ENCODE measurements at regions not wholly inside any gene's neighbourhood (a gene's known extent, or its start where the extent isn't known, plus 50 kb on each side); places are given as distances from the start of the nearest gene placed in this dataset.

DNA sequence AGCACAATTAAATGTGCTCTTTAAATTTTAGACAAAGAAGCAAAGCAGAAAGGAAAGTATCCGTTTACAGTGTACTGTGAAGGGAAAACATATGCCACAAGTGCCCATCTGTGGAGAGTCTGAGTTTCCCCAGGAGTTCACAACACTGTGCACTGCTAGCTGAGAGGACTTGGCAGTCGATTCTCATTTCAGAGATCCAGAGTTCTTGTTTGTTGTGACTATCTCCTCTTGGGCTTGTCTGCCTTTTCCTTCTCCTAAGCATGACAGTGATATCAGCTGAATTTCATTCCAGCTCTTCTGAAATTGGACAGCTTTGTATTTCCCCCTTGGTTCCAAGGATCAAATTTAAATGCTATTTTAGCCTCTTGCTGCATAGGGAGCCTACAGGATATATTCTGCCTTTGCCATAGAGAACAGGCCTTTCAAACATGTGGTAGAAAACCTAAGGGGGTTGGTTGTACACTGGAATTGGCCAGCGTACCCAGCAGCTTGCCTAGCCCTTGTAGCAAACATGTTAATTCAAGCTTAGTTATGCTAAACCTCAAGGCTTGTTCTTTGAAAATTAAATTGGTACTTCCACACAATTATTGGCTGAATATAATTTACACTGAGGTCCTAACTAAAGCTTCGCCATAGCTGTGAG is 259.2 kb upstream of the NOVA1 start:
- DNase-seq: peak; percentile 16

DNA sequence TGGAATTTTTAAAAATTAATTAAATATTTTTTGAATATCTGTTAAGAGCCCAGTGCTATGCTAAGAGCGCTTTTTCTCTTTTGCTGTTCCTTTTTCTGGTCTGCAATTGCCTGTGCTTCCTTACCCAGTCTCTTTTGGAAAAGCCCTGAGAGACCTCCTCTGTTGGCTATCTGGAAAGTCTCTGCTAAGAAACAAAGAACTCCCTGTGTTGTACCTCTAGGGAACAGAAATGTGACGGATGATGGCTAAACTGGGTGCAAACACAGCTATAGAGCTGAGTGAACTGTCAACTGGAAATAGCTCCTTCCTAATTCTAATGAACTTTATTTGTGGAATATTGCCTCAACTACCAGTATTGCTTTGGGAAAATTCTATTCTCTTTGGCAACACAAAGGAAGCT is 261.6 kb upstream of the NOVA1 start:
- no peak for DNase-seq

DNA sequence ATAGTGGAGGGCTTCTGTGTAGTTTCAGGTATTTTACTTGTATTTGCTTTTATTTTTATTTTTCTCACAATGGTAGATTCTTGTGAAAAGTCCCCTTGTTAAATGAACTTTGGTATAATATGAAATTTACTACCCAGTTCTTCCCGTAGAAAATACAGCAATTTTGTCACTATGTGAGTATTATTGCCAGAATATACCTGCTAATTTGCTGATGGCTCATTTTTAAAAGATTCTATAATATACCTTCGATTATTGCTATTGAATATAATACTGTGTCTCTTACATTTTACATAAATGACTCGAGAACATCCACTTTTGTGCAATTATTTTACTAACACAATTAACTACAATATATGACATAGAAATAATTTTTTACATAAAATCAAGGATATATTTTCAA is 262.3 kb upstream of the NOVA1 start:
- no peak for DNase-seq

DNA sequence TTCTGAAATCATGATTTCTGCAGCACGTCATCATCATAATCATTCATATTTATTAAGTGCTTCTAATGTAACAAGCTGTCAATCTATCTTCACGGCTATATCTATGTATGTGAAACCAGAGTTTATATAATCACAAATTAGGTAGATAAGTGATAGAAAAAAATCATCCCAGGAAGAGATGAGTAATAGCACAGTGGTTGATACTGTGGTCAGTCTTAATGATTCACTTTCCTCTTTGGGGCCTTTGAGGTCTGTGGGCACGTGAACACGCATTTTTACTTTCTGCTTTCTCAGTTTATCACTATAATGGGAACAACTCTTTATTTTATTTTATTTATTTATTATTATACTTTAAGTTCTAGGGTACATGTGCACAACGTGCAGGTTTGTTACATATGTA is 265.9 kb upstream of the NOVA1 start:
- no peak for DNase-seq

DNA sequence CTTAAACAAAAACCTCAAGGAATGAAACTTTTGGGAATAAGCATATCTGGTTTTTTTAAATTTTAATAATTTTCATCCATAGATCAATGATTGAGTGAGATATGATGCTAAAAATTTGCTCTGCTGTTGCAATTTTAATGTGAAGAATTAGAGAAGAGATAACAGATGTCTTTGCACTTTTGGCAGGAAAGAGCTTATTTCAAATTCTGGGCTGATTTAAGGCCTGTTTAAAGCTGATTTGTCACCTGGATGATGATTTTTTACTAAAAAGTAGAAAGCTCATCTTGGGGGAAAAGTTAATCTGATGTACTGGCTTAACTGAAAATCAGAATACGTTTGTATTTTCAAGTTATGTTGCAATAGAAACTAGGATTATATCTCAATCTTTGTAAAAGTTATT is 268.9 kb upstream of the NOVA1 start:
- DNase-seq: no peak

DNA sequence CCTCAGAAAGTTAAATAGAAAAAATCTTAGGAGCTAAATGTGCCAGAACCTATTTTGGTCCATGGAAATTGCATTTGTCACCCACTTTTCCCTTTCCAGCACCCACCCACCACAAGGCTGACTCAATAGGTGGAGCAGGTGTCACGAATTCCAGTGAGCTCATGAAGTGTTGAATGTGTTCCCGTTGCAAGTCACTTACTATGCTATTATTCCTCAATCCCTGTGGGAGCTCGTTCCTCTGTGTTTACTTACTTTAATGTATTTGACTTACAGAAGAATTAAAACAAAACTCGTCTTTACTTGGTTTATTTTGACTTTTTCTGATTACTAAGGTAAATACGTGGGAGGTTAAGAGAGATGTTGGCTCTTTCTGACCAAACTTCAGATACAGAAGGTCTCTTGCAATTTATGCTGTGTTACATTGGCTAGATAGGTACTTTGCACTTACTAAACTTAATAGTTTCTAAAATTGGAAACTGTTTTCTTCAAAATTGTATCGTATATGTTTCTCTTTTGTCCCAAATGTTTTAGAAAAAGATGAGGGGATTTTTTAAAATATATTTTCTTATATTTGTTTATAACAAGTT is 269.4 kb upstream of the NOVA1 start:
- DNase-seq: no peak

DNA sequence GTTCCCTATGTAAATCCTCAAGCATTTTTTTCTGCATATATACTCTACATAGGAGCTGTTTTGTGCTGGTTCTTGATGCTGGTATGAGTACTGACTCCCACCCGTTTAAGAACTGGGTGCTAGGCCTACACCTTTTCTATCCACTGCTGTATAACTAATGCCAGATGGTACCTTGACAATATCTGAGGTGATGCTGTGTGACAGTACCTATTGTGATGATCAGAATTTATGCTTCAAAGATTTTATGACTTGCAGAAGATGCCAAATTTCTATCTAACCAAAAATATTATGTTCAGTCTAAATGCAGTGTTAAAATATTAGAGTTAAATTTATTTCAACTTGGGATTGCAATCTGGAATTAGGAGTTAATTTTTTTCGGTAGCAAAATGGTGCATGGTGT is 272.3 kb upstream of the NOVA1 start:
- no peak for DNase-seq

DNA sequence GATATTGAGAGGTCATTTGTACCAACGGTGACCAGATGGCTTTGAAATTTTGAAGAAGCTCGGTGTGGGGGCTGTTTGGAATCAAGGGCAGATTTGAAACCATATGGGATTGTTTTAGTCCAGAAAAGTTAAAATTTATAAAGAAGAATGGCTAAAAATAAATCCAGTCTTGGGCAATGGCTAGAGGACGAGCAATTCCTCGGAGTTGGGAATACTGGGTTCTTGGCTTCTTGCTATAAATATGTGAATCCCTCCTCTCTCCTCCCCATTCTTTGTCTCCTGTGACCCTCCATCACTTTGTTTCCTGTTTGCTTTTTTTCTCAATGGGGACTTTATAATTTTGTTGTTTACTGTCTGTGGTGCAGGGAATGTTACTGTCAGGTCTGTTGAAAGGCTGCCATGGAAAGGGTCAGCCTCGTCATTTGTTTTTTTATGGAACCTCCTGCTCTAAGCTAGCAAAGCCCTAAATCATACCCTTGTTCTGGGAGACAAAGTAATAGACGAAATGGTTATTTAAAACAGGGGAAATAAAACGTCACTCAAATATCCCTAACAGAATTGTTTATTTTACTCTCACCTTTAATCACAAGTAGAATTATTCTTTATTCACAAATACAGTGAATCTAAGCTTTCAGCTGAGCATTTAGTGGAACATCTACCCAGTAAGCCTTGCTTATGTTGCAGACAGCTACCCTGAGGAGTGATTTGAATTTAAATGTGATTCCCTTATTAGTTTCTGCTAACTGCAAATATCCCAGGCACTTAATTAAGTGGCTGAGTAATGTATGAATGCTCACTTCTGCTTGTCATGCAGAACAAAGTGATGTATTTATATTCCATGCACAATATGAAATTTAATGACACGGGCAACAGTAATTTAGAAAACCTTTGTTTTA is 273.1 kb upstream of the NOVA1 start:
- DNase-seq: no peak

DNA sequence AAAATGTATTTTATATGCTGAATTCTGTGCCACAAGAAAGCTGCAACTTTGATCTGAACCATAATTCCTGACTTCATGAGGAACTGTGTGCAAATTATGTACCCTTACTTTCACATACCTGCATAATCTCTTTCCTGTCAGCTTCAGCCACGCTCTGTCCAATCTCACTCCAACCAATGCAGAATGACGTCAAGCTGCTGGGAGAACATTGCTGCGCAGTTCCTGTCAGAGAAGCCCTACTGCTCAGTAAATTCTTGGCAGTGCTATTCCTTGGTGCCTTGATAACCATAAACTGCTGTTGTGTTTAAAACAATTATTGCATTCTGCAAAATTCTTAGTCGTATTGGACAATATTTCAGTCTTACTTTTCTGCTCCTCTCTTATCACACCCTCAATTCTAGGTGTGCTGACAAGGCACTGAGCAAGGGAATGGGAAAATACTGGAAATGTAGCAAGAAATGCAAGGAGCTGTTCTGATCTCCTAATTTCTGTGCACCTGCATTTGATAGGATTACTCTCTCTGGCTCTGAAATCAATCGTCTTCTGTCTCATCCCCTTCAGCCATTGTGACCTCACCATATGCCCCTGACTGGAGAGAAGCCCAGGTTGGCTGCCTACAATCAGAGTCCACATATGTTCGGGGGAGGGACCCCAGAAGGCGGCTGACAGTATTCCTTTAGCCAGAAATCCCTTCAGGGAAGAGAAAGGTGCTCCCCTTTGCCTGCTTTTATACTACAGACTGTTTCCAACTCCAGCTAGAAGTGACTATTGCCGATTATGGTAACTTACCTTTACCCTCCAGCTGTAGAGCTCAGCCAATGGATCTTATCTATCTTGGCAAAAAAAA is 274.9 kb upstream of the NOVA1 start:
- DNase-seq: no peak

DNA sequence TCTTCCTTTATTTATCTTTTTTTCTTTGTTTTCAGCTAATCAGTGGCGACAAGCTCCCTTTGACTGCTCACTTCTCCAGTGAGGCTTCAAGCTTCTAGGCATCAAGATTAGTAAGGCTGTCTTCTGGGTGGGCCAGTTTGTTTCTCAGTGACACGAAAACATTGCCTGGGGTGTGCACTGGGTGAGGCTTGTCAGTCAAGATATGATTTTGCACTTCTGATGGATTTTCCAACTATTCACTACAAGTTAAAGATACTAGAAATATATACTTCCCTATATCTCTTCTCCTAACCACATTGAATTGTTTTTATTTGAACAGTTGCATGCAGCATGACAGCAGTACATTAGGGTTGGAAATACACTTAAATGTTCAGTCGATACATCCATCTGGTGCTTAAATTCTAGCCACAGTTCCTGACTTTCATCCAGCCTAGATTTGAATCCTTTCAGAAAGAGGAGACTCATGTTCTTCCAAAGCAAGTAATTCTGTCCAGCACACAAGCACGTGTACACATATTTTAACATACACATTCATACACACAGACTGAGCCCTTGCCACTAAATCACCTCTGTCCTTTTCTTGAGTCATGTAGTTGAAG is 275.6 kb upstream of the NOVA1 start:
- no peak for DNase-seq

DNA sequence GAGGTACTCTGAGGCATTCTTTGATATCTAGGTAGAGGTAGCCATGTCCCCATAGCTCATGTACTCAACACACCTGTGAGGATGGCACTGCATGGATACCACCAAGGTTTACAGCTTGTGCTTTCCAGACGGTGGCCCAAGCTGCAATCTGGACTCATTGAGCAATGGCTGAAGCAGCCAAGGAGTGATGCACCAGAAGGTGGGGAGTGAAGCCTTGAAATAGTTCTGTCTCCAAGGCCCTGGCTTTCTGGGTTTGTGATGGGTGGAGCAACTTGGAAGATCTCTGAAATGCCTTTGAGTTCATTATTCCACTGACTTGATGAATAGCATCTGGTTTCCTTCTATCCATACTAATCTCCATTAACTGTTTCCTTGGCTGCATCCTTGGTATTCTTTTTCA is 290.0 kb upstream of the NOVA1 start:
- DNase-seq: no peak

DNA sequence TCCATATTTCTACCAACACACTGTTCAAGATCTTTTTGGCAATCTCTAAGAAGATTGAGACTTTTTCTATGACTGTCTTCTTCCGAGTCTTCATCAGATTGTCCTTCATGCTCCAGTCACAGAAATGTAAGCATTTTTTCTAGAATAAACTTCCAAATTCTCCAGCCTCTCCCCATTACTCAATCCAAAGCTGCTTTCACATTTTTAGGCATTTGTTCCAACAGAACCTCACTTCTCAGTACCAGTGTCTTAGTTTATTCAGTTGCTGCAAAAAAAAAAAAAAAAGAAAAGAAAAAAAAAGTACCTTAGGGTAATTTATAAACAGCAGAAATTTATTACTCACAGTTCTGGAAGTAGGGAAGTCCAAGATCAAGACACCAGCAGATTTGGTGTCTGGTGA is 290.8 kb upstream of the NOVA1 start:
- no peak for DNase-seq

DNA sequence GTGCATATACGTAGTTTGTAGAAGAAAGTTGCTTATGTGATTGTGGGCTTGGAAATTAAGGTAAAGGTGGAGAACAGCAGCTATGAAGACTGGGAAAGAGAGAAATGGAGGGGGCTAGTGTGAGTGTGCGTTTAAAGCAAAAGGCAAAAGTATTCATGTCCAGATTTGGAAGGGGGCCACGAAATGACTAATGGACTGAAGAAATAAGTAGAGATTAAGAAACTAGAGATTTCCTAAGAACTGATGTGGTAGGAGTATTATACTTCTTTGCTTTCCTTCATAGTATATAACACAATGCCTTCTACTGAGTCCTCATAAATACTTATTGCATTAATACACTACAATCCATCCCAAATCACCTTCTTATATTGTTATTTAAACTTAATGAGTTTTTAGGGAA is 298.6 kb upstream of the NOVA1 start:
- no peak for DNase-seq

DNA sequence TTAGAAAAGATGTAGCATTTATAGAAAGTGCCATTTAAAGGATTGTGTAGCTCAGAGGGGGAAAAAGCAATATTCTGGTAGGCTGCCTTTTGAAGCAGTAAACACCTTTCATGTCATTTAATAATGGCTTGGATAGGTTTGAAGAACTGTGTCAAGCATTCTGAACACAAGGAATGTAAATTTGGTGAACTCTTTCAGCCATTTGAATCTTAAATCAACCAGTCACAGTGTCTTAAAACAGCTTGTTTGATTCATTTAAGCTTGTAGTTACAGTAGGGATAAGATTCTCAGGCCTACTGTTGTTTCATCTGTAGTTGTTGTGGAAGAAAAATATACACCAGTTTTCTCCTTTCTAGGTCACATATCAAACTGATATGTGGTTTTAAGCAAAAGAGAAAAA is 299.4 kb upstream of the NOVA1 start:
- no peak for DNase-seq

DNA sequence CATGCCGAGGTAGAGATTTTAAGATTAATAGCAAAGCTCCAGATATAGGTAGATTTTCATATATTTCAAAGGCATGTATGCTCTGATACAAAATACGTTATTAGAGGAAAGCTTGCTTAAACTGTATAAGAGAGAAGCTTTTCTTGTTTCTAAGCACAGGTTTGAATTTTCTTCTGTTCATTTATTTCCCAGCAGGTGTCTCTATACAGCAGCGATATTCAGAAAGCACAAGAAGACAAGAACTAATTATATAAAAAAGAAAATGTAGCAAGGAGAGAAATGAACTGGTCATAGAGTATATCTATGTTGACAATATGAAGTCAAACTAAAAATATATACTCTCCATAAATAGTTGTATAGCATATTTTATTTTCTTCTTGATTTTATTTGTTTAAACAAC is 307.4 kb upstream of the NOVA1 start:
- no peak for DNase-seq

DNA sequence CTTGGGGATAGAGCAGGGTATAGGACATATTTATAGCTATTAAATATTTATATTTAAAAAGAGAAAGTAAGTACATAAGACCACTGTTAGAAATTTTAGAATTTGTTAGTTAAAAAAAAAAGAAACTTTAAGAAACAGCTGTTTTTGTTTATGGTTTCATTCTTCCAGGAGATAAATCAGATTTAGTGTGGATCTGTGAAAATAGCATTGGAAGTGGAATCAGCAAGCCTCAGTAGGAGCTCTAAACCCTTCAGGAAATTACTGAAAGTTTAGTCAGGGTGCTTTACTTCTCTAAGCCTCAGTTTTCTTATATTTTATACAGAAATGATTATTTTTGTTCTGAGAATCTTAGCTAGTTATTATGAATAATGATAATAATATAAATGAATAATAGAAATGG is 316.0 kb upstream of the NOVA1 start:
- no peak for DNase-seq

DNA sequence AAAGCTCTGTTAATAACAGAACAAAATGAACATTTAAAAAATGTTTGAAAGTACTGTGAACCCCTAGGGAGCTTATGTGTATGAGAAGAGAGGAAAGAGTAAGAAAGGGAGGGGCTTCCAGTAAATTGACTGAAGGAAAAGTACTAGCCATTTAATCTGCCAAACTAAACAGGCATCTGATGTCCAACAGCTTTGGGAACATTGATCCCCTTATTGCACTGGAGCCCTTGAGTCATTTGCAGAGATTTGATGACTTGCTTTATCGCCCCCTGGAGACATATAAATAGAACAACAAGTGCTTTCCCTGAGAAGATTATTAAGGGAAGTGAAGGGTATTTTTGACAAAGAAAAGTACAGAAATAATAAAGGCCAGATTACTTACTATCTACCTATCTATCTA is 319.3 kb upstream of the NOVA1 start:
- peak; percentile 32 for DNase-seq

DNA sequence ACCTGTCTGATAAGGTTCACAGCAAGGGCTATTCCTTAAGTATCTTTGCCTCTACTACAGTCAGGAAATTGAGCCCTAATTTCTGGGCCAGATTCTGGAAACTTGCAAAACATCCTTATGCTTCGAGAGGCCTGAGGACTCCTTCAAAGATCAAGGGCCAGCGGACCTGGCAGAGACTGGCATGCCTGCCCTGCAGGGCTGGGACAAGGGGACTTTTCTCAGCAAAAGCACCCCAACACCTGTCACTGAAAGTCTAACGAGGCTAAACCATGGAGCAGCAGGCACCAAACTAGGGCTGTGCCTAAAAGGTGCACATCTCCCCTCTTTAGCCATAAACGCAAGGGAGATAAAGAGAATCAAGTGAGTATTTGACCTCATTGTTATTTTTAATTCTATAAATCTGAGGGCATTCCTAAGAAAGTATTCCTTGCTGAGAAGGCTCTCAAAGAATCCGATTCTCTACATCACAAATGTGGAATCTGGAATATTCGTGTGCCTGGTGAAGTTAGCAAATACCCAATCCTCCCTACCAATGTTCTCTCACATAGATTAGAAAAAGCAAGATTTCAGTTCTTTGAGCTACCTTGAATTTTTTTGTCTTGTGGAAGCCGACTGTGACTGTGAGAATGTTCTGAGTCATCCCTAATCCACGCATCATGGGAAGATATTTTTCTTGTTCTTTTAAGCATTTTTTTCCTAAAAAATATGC is 328.2 kb upstream of the NOVA1 start:
- no peak for DNase-seq

DNA sequence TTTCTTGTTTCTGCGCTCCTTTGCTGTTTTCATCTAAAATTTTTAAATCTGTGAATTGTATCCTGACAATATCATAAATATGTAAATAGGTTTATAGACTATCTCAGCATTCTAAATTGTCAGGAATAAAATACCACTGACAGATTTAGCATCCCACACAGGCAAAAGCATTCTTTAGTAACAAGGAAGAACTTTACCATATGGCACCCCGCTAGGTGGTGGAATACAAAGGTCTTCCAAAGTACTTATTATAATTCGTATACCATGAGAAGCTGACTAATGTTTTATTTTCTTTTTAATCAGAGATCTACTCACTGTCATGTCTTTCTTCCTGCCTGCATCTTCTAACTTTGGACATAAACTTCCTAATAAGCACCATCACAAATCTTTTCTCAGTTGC is 328.8 kb upstream of the NOVA1 start:
- DNase-seq: no peak

DNA sequence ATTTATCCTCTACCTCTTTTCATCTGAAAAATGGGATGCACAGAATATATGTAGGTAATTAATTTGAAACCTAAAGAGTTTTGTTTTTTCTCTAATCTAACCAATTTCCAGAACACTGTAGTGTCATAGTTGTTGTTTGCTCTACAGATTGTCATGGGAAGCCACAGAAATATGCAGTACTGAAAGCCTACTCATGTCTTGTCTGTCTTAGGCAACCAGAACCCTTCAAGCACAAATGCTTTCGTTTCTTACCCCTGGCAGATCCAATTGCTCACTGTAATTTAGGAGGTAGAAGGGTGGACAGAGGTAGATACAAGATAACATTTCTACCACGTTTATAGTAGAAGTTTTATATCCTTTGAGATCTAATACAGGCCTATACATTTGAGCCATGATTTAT is 330.2 kb upstream of the NOVA1 start:
- DNase-seq: no peak

DNA sequence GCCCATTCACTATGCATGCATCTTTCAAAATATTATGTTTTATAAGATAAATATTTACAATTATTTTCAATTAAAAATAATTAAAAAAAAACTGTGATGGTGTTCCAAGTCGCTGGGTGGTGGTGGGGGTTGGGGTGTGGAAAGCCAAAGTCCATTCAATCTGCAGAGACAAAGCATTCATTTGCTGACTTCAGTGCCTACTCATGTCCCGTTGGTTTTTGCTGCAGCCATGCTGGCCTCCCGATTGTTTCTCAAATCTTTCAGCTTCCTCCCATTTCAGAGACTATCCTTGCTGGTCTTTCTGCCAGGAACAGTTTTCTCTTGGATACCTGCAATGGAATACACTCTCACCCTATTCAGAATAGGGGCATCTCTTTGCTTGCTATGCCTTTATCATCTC is 331.5 kb upstream of the NOVA1 start:
- DNase-seq: no peak

DNA sequence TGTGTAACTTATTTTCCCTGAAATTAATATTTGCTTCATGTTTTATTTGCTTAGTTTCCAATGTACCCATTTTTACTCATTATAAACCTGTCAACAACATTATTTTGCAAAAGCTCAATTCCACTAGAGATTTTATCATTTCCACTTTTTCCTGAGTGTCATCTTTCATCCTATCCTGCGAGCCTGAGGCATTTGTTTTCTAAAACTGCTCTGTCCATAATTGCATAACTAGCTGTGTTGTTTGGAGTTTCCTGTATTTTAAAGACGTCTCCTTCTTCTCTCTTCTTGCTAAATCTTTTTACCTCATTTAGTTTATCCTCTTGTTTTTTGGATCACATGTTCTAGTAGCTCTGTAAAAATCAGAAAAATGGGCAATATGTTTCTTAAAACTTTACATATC is 332.7 kb upstream of the NOVA1 start:
- DNase-seq: no peak

Measured in right hindlimb (tissue), 1 donor.